ENCODE measurements at regions not wholly inside any gene's neighbourhood (a gene's known extent, or its start where the extent isn't known, plus 50 kb on each side); places are given as distances from the start of the nearest gene placed in this dataset.
A peak's percentile ranks its signal among the peaks of the same experiment; 100 is the strongest.

- no peak overlapping the region for H3K4me3 ChIP-seq (ENCODE audit: low read depth, low read length)
- TF ChIP-seq CTCF (conservative IDR thresholded peaks at IDR 0.05; ENCODE audit: low read depth, low read length), result no peak
- peak; percentile 25 for DNase-seq (ENCODE audit: low read depth)
Observed at GRCh38 chr3:41137686-41138111, 61.6 kb upstream of the CTNNB1 start.

- DNase-seq (ENCODE audit: low read depth), result no peak
- TF ChIP-seq CTCF (conservative IDR thresholded peaks at IDR 0.05; ENCODE audit: low read depth, low read length), result no peak
- H3K4me3 ChIP-seq (ENCODE audit: low read depth, low read length), result no peak overlapping the region
Observed at GRCh38 chr3:41138146-41138545, 61.2 kb upstream of the CTNNB1 start.

GRCh38 chr3:41138601-41139000, 60.7 kb upstream of the CTNNB1 start:
- no peak for DNase-seq (ENCODE audit: low read depth)
- TF ChIP-seq CTCF (conservative IDR thresholded peaks at IDR 0.05; ENCODE audit: low read depth, low read length), result no peak
- H3K4me3 ChIP-seq (ENCODE audit: low read depth, low read length), result no peak overlapping the region

- H3K4me3 ChIP-seq (ENCODE audit: low read depth, low read length), result no peak overlapping the region
- TF ChIP-seq CTCF (conservative IDR thresholded peaks at IDR 0.05; ENCODE audit: low read depth, low read length), result no peak
- no peak for DNase-seq (ENCODE audit: low read depth)
Observed at GRCh38 chr3:41140242-41140641, 59.1 kb upstream of the CTNNB1 start.

GRCh38 chr3:41141433-41142167, 57.7 kb upstream of the CTNNB1 start:
- DNase-seq (ENCODE audit: low read depth), result no peak
- TF ChIP-seq CTCF (conservative IDR thresholded peaks at IDR 0.05; ENCODE audit: low read depth, low read length), result no peak
- H3K4me3 ChIP-seq (ENCODE audit: low read depth, low read length), result no peak overlapping the region

- H3K4me3 ChIP-seq (ENCODE audit: low read depth, low read length), result no peak overlapping the region
- no peak for DNase-seq (ENCODE audit: low read depth)
- no peak for TF ChIP-seq CTCF (conservative IDR thresholded peaks at IDR 0.05; ENCODE audit: low read depth, low read length)
Observed at GRCh38 chr3:41143421-41144031, 55.8 kb upstream of the CTNNB1 start.

- H3K4me3 ChIP-seq (ENCODE audit: low read depth, low read length), result no peak overlapping the region
- TF ChIP-seq CTCF (conservative IDR thresholded peaks at IDR 0.05; ENCODE audit: low read depth, low read length), result peak; percentile 5
- DNase-seq (ENCODE audit: low read depth), result no peak
Observed at GRCh38 chr3:41144631-41145030, 54.7 kb upstream of the CTNNB1 start.

Data from choroid plexus epithelial cell (primary cell).